ENCODE measurements at regions not wholly inside any gene's neighbourhood (a gene's known extent, or its start where the extent isn't known, plus 50 kb on each side); places are given as distances from the start of the nearest gene placed in this dataset.
A peak's percentile ranks its signal among the peaks of the same experiment; 100 is the strongest.

DNA sequence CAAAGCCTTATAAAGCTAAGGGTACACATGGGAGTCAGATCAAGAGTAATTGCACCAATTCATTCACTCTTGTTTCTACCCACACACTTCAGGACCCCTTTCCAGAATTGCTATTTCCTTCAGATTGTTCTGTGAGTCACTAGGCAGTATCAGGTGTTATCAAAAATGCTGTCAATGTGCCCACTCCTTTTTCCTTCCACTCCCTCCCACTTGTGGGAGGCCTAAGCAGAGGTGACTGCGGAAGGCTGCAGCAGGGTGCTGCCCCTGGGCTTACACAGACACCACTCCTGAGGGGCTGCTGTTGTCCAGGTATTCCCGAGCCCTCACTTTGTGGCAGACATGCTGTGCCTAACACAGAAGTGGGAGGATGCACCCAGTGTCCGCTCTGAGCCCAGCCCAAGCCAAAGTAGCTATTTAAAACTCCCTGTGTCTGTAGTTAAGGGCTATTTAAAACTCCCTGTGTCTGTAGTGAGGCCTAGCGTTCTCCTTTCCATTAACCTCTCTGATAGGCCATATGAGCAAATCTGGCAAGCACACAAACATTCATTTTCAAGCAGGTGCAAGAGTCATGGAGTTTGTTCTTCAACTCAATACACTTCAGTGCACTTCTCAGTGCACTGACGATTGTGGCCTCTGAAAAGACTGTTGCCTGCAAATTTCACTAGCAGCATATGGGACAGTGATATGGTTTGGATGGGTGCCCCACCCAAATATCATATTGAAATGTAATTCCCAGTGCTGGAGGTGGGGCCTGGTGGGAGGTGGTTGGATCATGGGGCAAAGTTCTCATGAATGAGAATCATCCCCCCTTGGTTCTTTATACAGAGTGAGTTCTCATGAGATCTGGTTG lies 117.8 kb downstream of the PHLDA1 start:
- H3K79me2 ChIP-seq (ENCODE audit: control insufficient read depth, insufficient read depth, low read length), result no peaks in the 10 kb centered on the region
- ATAC-seq, result no peak; the same call in 2 of the 3 replicates
- H3K9ac ChIP-seq (ENCODE audit: insufficient read depth in 1 of 2, low read depth in 2 of 2, low read length in 2 of 2), result no peak overlapping the region
- CTCF ChIA-PET (ENCODE audit: low intra/inter-chr PET ratio), result no interaction called here
- H3K4me2 ChIP-seq (ENCODE audit: insufficient read depth, low read length), result no peak overlapping the region
- peaks cover 0 to 5% of the 10 kb centered on the region in 2 experiments; a peak in 2 of 5 replicates for H3K4me1 ChIP-seq (replicated peaks in 1 of 2; ENCODE audit: control insufficient read depth in 2 of 2, insufficient read depth in 2 of 2, low read length in 2 of 2)
- intact Hi-C loops (cut with micrococcal nuclease) (no loop called here), in situ Hi-C loops (cut with MboI) (no loop called here)
- H2AFZ ChIP-seq (ENCODE audit: low read depth, low read length), result no peak overlapping the region
- no peaks in the 10 kb centered on the region for H3K9me3 ChIP-seq (replicated peaks; ENCODE audit: control insufficient read depth, insufficient read depth, low read depth, low read length)
- H3K4me3 ChIP-seq, result no peak overlapping the region
- DNase-seq (ENCODE audit: extremely low read depth in 1 of 4, low spot score in 3 of 4), result peak in 2 of 4 experiments; percentile 11 to 17
- TF ChIP-seq EGR1 (conservative IDR thresholded peaks at IDR 0.05) (peak; percentile 75), CBX5 (IDR thresholded peaks at IDR 0.05; ENCODE audit: borderline replicate concordance, low read depth) (no peak), FOSL1 (tag; conservative IDR thresholded peaks at IDR 0.05) (peak; percentile 12; the same call in 1 of the 2 replicates), GTF2E2 (tag; IDR thresholded peaks at IDR 0.05) (no peak)
- WGBS (ENCODE audit: insufficient coverage, low coverage, missing lambda C conversion rate), result 18% methylated on average over 5 of the region's 5 CpGs
- POLR2A ChIA-PET, result no interaction called here
- no peaks in the 10 kb centered on the region for H3K36me3 ChIP-seq (ENCODE audit: control insufficient read depth, insufficient read depth, low read length)
- FAIRE-seq, result no peak
- no peaks in the 10 kb centered on the region for H4K20me1 ChIP-seq (replicated peaks; ENCODE audit: control insufficient read depth, insufficient read depth, low read length)
- BruUV-seq (replicated peaks), result no TSS peak
- no peaks in the 10 kb centered on the region for H3K27me3 ChIP-seq (ENCODE audit: control insufficient read depth in 2 of 2, insufficient read depth in 2 of 2, low read length in 2 of 2)
- no peaks in the 10 kb centered on the region for H3K9me1 ChIP-seq (ENCODE audit: control insufficient read depth, insufficient read depth, low read length)
- H3K27ac ChIP-seq (ENCODE audit: extremely low read depth, low read depth, low read length), result no peak overlapping the region
